Renal cortex interstitium (tissue), 11 donors: ENCODE measurements at regions not wholly inside any gene's neighbourhood (a gene's known extent, or its start where the extent isn't known, plus 50 kb on each side); places are given as distances from the start of the nearest gene placed in this dataset.
"Not testable (repeated sequence)": the region's sequence is repeated elsewhere in the genome, so short reads cannot be mapped to it uniquely, and the experiment has no call there.

Source experiments
- DNase-seq, 11 donors: peaks; one replicate each; pipeline ENCODE4 v3.0.0-alpha.2; 2013; ENCODE audit warnings: low read depth in 9 of 11, low spot score in 4 of 11; ENCODE audit errors: extremely low read depth in 1 of 11

DNA sequence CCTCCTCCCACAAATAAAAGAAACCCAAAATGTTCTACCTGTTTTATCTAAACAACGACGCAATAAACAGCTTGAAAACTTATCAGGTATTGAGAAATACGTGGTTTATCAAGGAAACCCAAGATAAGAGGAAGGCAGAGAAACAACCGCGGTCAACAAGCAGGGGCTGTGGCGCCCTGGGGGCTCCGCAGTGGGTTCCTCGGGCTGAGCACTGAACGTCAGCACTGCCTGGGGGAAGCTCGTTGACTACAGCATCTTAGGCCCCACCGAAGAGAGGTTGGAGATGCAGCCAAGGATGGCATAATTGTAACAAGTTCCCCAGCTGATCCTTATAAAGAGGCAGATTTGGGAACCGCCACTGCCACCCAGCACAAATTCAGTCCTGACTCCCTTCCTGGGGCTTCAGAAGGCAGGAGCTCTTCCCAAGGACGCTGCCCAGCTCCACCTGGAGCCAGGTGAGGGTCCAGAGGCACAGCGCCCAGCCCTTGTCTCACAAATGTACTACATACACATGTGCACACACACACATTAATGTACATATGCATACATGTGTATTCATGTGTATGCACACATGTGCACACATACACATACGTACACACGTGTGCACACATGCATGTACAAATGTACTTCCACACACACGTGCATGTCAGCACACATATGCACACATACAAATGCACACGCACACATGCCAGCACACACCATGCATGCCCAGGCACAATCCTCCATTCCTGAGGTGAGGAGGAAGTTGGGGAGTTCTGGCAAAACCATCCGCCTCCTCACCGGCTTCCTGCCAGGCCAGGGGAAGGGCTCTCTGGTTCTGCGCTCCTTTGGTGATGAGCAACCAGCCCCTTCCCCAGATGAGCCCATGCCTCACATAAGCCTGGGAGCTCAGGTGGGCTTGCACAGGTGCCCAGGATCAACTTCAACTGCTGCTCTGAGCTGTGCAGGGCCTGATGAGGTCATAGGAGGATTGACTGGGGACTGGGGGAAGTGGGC, 251.1 kb downstream of the NPHP4 start:
- no peak for DNase-seq

DNA sequence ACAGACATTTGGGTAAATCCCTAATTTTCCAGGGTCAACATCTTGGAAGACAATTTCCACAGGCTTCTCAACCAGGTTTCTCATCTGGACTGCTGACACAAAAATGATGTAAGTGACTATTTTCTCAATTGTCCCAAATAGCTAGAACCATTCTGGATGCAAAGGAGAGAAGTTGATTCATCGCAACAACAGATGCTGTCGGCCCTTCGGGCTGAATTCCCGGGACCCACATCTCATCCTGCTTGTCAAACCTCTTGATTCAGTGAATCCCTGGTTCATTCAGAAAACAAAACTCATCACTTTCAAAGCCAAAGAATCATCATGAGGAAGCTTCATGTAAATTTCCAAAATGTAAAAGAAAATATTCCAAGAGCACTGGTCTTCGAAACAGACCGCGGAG, 251.8 kb downstream of the NPHP4 start:
- DNase-seq: no peak

DNA sequence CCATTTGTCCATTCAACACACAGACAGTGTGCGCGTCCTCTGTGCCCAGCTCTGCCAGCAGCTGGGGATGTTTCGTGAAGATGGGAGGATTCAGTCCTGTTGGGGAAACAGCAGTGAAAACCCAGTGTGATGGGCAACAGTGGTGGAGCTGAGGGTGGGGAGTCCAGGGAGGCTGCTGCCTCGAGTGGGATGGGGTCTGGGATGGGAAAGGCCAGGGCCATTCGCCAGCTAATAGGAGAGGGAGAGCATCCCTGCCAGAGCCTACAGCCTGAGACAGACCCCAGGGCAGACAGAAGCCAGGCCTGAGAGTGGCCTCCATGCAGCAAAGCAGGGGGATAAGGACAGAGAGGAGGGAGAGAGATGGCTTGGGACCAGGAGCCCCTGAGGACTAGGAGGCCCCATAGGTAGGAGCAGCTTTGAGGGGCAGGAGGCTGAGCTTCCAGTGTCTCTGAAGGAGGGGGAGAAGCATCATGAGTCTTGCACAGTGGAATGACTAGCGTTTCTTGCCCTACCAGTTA, 252.6 kb downstream of the NPHP4 start:
- no peak for DNase-seq

GRCh38 chr1:5738911-5739462, 253.2 kb downstream of the NPHP4 start:
- DNase-seq: no peak

DNA sequence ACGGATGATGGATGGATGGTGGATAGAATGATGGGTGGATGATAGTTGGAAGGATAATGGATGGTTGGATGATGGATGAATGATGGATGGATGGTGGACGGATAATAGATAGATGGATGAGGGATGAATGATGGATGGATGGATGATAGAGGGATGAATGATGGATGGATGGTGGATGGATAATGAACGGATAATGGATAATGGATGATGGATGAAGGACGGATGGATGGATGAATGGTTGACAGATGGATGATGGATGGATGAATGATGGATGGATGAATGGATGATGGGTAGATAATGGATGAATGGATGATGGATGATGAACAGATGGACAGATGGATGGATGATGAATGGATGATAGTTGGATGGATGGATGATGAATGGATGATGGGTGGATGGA, 255.1 kb downstream of the NPHP4 start:
- DNase-seq: no peak

DNA sequence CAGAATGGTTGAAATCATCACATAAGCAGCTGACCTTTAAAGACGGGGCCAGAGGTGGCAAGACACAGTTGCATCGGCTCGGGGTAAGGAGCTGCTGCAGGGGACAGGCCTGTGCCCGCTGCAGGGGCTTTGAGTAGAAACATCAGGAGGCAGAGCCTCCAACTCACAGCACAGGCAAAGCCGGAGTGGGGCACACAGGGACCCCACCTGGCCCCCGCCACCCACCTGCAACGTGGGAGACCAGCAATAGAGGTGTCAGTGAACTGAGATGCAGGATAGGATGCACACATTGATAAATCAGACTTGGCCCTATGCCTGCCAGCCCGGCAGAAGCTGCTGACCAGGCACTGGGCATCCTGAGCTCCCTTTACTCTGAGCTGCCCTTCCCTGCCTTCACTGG, 257.2 kb downstream of the NPHP4 start:
- no peak for DNase-seq

GRCh38 chr1:5734414-5734813, 257.8 kb downstream of the NPHP4 start:
- DNase-seq: no peak

GRCh38 chr1:5733596-5733995, 258.6 kb downstream of the NPHP4 start:
- no peak for DNase-seq

- no peak for DNase-seq
These were observed 261.2 kb downstream of the NPHP4 start for GRCh38 chr1:5731110-5731423.

DNA sequence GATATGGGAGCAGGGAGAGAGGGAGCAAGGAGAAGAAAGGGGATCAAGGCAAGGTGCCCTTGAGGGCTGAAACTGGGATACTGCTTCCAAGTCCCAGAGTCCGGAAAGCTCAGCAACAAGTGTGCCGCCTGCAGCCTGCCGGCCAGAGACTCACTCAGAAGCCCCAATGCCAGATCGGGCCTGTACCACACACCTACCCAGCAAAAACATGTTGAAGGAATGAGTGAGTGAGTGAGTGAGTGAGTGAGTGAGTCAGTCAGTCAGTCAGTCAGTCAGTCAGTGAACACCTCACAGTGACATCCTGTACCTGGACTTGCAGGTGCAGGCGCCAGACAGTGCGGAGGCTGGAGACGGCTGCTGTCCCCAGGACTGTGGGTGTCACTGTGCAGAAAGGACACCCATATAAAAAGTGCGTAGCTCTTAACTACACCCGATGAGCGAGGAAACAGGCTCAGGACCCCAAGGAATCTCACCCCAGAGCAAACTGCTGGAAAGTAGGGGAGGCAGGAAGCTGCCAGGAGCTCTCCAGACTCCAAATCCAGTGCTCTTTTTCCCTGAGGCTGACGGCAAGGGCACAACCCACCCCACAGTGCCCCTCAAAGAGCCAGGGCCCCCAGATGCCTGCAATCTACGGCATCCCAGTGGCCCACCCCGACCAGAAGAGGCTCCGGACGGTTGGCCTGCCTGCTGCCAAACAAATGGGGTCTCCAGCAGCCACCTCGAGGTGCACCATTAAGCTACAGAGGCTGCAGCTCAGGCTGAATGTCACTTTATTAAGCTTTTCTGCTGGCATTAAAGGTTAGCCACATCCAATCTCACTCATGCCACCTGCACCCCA, 261.7 kb downstream of the NPHP4 start:
- no peak for DNase-seq

DNA sequence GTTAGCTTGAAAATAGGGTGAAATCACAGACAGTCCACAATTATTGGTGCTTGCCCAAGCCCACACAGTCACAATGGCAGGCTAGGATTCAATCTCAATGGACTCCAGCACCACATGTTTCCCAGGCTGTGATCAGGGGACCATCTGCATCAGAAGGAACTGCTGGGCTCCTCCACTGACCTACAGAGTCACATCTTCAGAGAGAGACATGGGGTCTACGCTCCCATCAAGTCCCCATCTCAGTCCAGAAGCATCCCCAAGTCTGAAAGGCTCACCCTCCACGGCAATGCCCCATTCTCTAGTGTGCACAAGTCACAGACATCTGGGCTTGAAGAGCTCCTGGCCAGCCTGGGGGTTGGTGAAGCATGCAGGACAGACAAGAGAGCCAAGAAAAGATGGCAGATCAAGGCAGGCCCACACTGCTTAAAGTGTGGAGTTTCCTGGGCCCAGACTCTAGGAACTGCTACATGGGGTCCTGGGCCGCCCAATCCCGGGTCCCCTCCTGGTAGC, 262.5 kb downstream of the NPHP4 start:
- no peak for DNase-seq

DNA sequence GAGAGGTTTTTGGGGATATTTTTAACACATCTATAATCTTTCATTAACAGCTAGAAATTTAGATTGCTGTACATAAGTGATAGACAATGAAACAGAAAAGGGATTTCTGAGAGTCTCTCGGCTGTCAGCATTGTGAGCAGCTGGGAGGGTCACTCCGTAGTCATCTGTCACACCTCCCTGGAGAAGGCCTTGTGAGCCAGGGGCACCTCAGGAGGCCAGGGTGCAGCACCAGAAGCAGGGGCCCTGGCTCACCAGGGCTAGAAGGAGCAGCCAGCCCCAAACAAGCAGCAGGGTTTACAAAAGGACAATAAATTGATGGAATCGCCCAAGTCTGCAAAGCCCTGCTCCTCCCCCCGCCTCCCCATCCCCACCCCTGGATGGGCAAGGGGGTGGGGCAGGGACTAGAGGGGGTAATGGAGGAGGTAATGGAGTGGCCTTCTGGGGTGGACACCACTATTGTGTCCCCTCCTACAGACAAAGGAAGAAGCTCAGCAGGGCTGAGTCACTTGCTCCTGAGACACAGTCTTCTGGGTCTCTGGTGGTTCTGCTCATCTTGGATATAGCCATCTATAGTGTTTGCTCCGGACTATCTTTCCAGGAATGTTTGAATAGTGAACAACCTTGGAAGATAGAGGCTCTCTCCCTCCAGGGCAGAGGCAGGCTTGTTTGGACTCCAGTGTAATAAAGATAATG, 263.4 kb downstream of the NPHP4 start:
- no peak for DNase-seq

- DNase-seq: no peak
These were observed 264.2 kb downstream of the NPHP4 start for GRCh38 chr1:5727871-5728643.

DNA sequence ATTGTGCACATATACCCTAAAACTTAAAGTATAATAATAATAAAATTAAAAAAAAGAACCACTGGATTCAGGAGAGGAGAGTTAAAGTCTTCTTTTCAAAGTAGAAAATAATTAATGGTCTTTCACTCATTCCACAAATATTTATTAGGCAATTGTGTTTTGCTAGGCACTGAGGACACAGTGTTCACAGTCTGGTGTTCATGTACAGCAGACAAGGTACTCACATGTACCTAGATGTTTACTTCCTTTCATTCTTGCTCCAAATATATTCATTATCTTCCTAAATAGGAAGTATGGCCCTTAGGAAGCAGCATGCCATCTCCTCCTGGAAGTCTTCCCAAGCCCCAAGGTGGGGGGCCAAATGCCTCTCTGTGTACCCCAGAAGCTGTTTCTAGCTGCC, 265.0 kb downstream of the NPHP4 start:
- DNase-seq: no peak

- DNase-seq: not testable (repeated sequence)
These were observed 265.5 kb downstream of the NPHP4 start for GRCh38 chr1:5726586-5727184.

- no peak for DNase-seq
These were observed 266.2 kb downstream of the NPHP4 start for GRCh38 chr1:5725855-5726585.

DNA sequence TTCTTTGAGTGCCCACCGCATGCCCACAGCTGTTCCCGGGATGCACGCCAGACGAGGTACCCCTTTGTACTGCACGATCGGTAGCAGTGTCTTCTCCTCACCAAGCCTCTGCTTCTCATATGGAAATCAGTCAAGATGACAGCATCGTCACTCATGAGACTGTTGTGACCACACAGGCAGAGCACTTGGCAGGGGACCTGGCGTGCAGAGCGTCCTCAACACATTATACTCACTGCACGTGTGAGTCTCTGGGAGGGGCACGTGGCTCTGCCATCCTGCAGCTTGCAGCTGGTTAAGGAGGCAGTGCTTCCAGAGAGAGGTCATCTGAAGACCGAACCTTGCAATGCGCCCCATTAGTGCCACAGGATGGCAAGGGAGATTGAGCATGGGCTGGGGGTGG, 266.8 kb downstream of the NPHP4 start:
- DNase-seq: no peak
